NCI-H82 treated with DMSO at 0.1 percent for 48 hours (cell line): ENCODE measurements at regions not wholly inside any gene's neighbourhood (a gene's known extent, or its start where the extent isn't known, plus 50 kb on each side); places are given as distances from the start of the nearest gene placed in this dataset.

ENCODE experiments used
- DNase-seq: peaks from one replicate; lab custom pipeline; 2025; ENCODE audit not compliant: unreplicated experiment; lab: John Stamatoyannopoulos, UW

- DNase-seq = no peak
Measured at GRCh38 chr13:44118881-44119280, 239.2 kb downstream of the LACC1 start.

GRCh38 chr13:44120043-44120442 lies 240.3 kb downstream of the LACC1 start:
- no peak for DNase-seq

GRCh38 chr13:44120849-44121755 lies 241.4 kb downstream of the LACC1 start:
- DNase-seq = no peak

- no peak for DNase-seq
Measured at GRCh38 chr13:44124352-44124751, 244.6 kb downstream of the LACC1 start.

DNA sequence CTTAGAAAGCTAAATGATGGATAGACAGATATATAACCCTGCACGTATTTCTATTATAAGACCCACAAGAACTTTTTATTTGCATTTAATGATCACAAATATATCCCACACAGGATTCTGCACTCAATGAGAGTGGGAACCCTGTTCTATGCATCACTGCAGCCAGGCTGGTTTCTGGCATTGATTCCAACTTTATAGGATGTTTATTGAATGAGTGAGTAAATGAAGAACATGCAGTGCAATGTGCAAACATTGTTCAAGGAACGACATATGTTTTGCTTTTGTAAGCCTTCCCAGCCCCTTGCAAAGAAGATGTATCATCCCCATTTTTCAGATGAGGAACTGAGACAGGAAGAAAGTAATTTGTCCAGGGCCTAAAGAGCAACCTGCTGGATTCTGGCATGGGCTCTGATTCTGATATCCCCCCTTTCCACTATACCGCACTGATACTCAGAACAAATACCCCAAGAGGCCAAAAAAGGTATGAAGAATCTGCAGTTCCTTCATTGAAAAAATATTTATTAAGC lies 246.3 kb downstream of the LACC1 start:
- no peak for DNase-seq

DNA sequence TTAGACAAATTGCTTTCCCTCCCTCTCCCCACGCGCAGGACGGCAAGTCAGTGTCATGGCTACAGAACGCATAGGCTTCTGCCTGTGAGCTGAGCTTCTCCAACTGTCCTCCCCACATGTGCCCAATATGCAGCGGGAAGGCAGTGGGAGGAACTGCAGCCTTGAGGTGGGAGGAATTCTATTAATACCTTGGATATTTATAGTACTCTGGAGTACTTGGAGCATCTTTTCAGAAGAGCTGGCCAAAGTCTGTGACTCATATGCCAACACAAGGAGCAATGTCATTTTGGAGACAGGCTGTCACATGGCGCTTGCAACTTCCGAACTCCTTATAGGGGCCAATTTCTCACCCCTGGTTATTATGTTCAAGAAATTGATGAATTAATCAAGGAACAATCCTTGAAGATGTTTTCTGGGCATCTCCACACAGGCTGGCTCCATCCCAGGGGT lies 245.0 kb upstream of the SERP2 start:
- no peak for DNase-seq

GRCh38 chr13:44129418-44129817 lies 244.2 kb upstream of the SERP2 start:
- DNase-seq = no peak

GRCh38 chr13:44131069-44131614 lies 242.5 kb upstream of the SERP2 start:
- no peak for DNase-seq

- no peak for DNase-seq
Measured at GRCh38 chr13:44132710-44133109, 240.9 kb upstream of the SERP2 start.

DNA sequence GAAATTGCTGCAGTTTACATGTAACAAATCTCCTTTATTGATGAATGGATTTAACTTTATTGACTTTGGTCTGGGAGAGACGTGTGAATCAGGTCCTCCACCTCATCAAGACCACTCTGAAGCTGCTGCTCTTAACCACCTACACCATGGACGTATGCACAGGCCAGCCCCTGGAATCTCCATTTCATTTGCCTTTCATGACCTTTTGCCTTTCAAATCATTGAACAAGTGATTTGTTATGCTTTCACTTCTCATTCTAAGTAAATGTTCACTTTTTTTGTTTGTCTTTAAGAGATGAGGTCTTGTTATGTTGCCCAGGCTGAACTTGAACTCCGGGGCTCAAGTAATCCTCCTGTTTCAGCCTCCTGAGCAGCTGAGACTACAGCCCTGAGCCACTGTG lies 240.0 kb upstream of the SERP2 start:
- no peak for DNase-seq

- no peak for DNase-seq
Measured at GRCh38 chr13:44135566-44135965, 238.1 kb upstream of the SERP2 start.

DNA sequence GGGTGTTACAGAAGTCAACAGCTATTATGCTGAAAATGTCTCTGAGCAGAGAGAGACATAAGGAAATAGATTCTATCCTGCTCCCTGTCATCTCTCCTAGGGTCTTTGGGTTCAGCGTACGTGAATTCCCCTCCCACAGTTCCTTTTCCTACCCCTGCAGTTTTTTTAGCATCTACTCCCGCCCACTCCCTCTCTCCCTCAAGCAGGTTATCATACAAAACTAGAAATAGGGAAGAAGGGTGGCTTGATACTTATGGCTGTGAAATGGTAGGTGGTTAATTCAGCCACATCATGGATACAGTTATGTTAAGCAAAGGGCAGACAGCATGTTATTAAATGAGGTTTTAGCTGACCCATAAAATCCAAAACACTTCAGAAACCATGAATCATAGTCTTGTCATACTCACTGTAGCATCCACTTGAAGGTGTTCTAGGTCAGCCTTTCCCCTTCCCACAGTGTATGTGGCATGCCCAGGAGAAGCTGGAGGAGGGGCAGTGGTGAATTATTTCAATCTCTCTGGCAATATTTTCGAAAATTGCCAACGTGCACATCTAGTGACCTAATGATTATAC lies 236.8 kb upstream of the SERP2 start:
- DNase-seq = no peak

DNA sequence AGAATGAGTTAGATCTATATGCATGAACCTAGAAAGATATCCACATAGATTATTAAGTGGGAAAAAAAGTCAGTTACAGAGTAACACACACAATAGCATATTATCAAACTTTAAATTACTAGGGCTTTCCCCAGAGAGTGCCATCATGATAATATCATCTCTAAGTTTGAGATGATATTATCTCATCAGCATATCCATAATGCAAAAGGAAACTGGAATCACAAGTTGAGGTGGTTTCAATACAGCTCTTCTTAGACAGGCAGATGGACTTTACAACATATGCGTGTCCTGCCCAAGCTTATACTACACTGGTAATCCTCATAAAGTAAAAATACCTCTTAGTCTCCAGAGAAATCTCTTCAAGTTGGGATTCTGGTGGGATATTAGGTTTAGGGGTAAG lies 236.2 kb upstream of the SERP2 start:
- no peak for DNase-seq

DNA sequence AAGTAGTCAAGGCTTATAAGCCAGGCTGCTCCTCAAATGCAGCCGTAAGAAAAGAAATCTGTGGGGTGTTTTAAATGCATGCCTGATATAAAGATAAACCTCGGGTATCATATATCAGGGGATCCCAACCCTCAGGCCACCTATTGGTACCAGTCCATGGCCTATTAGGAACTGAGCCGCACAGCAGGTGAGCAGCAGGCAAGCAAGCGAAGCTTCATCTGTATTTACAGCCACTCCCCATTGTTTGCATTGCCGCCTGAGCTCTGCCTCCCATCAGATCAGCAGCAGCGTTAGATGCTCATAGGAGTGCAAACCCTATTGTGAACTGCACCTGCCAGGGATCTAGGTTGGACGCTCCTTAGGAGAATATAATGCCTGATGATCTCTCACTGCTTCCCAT lies 233.5 kb upstream of the SERP2 start:
- DNase-seq = no peak

GRCh38 chr13:44140888-44141724 lies 232.5 kb upstream of the SERP2 start:
- DNase-seq = peak; percentile 25

- DNase-seq = peak; percentile 92
Measured at GRCh38 chr13:44141725-44142539, 231.7 kb upstream of the SERP2 start.

GRCh38 chr13:44142540-44142867 lies 231.1 kb upstream of the SERP2 start:
- peak; percentile 48 for DNase-seq

DNA sequence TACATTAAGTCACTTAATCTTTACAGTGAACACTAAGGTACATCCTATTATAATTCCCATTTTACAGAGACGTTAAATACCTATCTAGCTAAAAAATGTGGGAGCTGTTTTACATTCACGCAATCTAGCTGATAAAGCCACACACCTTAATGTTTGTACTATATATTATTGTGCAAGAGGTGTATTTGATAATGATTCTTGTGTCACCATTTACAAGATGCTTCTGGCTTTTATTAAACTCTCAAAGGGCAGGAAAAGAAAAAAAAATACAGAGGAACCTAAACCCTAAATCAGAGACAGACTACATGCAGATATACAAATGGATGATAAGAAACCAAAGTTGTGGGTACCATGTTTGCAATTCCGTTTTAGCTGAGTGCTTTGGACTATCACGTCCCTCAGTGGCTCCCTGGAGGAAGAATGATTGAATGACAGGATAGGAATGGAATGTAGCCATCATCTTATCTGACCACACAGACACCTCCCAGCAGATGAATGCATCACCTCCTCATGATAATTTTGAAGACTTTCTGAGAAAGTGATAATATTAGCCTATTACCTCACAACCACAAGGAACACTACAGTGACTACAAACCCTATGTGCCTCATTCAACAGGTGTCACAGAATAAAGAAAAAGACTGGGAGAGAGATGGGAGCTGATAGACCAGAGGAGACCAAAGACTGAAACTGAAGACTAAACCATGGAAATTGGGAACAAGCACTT lies 230.5 kb upstream of the SERP2 start:
- no peak for DNase-seq

DNA sequence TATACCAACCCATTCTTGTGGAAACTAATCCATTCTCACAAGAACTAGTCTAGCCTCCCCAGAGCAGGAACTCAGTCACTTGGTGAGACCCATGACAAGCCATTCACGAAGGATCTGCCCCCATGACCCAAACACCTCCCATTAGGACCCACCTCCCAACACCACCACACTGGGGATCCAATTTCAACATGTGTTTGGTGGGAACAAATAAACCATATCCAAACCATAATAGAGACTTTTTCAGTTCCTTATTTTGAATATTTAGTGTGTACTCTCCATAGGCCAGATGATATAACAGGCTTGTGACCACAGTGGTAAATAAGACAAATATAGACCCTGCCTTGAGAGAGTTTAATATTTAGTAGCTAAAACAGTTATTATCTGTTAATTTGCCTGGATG lies 227.5 kb upstream of the SERP2 start:
- DNase-seq = no peak

DNA sequence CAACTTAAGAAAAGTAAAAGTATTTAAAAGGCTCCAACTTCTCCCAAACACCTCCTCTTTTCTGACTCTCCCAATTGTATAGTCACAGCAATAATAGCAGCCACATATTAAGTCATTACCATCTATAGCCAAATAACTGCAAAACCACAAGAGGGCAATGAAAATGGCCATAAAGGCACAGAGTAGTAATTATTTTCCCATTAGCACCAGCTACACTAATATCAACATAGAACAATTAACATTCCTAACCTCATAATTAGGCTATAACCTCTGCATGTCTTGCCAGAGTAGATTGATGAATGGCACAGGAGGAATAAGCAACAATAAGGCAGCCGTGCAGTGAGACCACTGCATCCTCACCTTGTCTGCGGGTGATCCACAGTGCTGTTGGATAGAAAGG lies 226.4 kb upstream of the SERP2 start:
- no peak for DNase-seq
